T-cell (primary cell): ENCODE measurements at regions not wholly inside any gene's neighbourhood (a gene's known extent, or its start where the extent isn't known, plus 50 kb on each side); places are given as distances from the start of the nearest gene placed in this dataset.

Source experiments
- ATAC-seq, 4 experiments: fragments of 200-7000 bp in 3 of 4; fragments of 150-1000 bp in 1 of 4; cut with Tn5 transposase; replicated peaks in 1 of 4; 1 replicate in 3 of 4; 2 replicates in 1 of 4; pipeline ENCODE4 v1.10.0; 2021; ENCODE audit warnings: moderate library complexity in 3 of 4, mild to moderate bottlenecking in 2 of 4, moderate number of reproducible peaks in 1 of 4
- CTCF ChIA-PET, 2 donors: fragments of 300-600 bp; sonication (Branson Sonifier 250); formaldehyde crosslinking; loops; one replicate each; lab custom pipeline; 2022; ENCODE audit warnings: antibody characterized with exemption in 2 of 2; lab: Charles Lee
- POLR2A ChIA-PET, 2 donors: fragments of 300-600 bp; sonication (Branson Sonifier 250); formaldehyde crosslinking; loops; one replicate each; lab custom pipeline; 2022; ENCODE audit warnings: antibody characterized with exemption in 2 of 2; lab: Charles Lee
- DNase-seq, 35 experiments: peaks; one replicate each; pipeline versions ENCODE4 v3.0.0 to v3.0.0-alpha.2; 2013 to 2023
- H3K27ac ChIP-seq: one replicate; pipeline ENCODE4 v1.5.1; 2013; ENCODE audit warnings: low read length
- H3K27me3 ChIP-seq, 2 experiments: replicated peaks in 1 of 2; 1 replicate in 1 of 2; 2 replicates in 1 of 2; pipeline versions ENCODE4 v1.6.1 to v1.7.0; 2013; ENCODE audit warnings: low read length in 1 of 2, mixed read lengths in 1 of 2; ENCODE audit not compliant: control insufficient read depth in 2 of 2, insufficient read depth in 2 of 2; ENCODE audit errors: extremely low read depth in 1 of 2
- H3K36me3 ChIP-seq, 2 donors: 1 replicate in 1 of 2; 2 replicates in 1 of 2; pipeline versions ENCODE4 v1.6.1 to v1.7.0; 2013; ENCODE audit warnings: low read length in 1 of 2; ENCODE audit not compliant: control insufficient read depth in 2 of 2, insufficient read depth in 1 of 2; ENCODE audit errors: extremely low read depth in 1 of 2
- H3K4me1 ChIP-seq, 2 experiments: 1 replicate in 1 of 2; 2 replicates in 1 of 2; pipeline versions ENCODE4 v1.6.1 to v1.7.0; 2013; ENCODE audit warnings: low read length in 2 of 2, mixed read lengths in 1 of 2; ENCODE audit not compliant: insufficient read depth in 2 of 2, control insufficient read depth in 1 of 2; ENCODE audit errors: extremely low read depth in 1 of 2
- H3K4me3 ChIP-seq, 2 donors: 1 replicate in 1 of 2; 2 replicates in 1 of 2; pipeline versions ENCODE4 v1.5.1 to v1.7.0; 2013; ENCODE audit warnings: mild to moderate bottlenecking in 2 of 2, low read length in 1 of 2, moderate library complexity in 1 of 2; ENCODE audit not compliant: control insufficient read depth in 1 of 2; ENCODE audit errors: extremely low read depth in 1 of 2
- H3K9me3 ChIP-seq: 2 replicates; pipeline ENCODE4 v1.7.0; 2013
- H3K27ac Mint-ChIP-seq, 2 donors: one replicate each; pipeline ENCODE4 v1.8.0; 2020 to 2021; ENCODE audit warnings: mild to moderate bottlenecking in 2 of 2, mixed read lengths in 2 of 2
- H3K27me3 Mint-ChIP-seq, 2 donors: one replicate each; pipeline ENCODE4 v1.8.0; 2021 to 2022; ENCODE audit warnings: mixed read lengths in 2 of 2
- H3K36me3 Mint-ChIP-seq: one replicate; pipeline ENCODE4 v1.8.0; 2021; ENCODE audit warnings: mixed read lengths
- H3K4me1 Mint-ChIP-seq, 3 donors: one replicate each; pipeline ENCODE4 v1.8.0; 2020 to 2022; ENCODE audit warnings: mixed read lengths in 3 of 3, mild to moderate bottlenecking in 1 of 3
- H3K4me3 Mint-ChIP-seq, 3 donors: one replicate each; pipeline ENCODE4 v1.8.0; 2020 to 2022; ENCODE audit warnings: mild to moderate bottlenecking in 3 of 3, mixed read lengths in 3 of 3, moderate library complexity in 3 of 3
- H3K9me3 Mint-ChIP-seq, 3 donors: one replicate each; pipeline ENCODE4 v1.8.0; 2020 to 2022; ENCODE audit warnings: mixed read lengths in 3 of 3
- WGBS: methylation state at CpG from one replicate; pipeline ENCODE4 v1.1.5; 2013; ENCODE audit warnings: missing lambda C conversion rate; ENCODE audit not compliant: insufficient coverage; 5-methylcytosine and 5-hydroxymethylcytosine counted together

- ATAC-seq (no peak), DNase-seq (no peak)
- H3K27ac ChIP-seq: no peak overlapping the region
- H3K27me3 ChIP-seq: no peaks in the 10 kb centered on the region
- POLR2A ChIA-PET: no interaction called here
- Mint-ChIP-seq H3K4me3 (no peak overlapping the region), H3K36me3 (no peaks in the 10 kb centered on the region), H3K27me3 (peaks cover 11 to 19% of the 10 kb centered on the region in 2 donors), H3K4me1 (no peaks in the 10 kb centered on the region), H3K9me3 (peaks cover 0 to 11% (median 4%) of the 10 kb centered on the region in 3 donors), H3K27ac (no peak overlapping the region)
- 33% methylated on average over 1 of the region's 1 CpG for WGBS
- H3K9me3 ChIP-seq: no peaks in the 10 kb centered on the region
- CTCF ChIA-PET: interaction anchor here in 1 of 2 donors (1.7 kb wide), 1 partner anchor 17 kb away, joined by 7 read pairs; no protein-coding TSS in a partner anchor
- H3K36me3 ChIP-seq: no peaks in the 10 kb centered on the region
- no peaks in the 10 kb centered on the region for H3K4me1 ChIP-seq
- no peak overlapping the region for H3K4me3 ChIP-seq
These were observed 91.4 kb downstream of the JRKL start for GRCh38 chr11:96481204-96481603.

GRCh38 chr11:96481771-96482170 is 92.0 kb downstream of the JRKL start:
- H3K36me3 Mint-ChIP-seq: no peaks in the 10 kb centered on the region
- CTCF ChIA-PET: interaction anchor here (0.7 to 1.7 kb wide), 2 partner anchors 18 to 1587 kb away, joined by 3 to 7 read pairs; no protein-coding TSS in a partner anchor
- H3K4me1 Mint-ChIP-seq: no peaks in the 10 kb centered on the region
- Histone ChIP-seq H3K27ac (no peak overlapping the region), H3K4me3 (no peak overlapping the region), H3K27me3 (peaks cover 0 to 5% of the 10 kb centered on the region in 2 experiments), H3K4me1 (no peaks in the 10 kb centered on the region), H3K36me3 (no peaks in the 10 kb centered on the region), H3K9me3 (no peaks in the 10 kb centered on the region)
- POLR2A ChIA-PET: no interaction called here
- ATAC-seq (no peak), DNase-seq (no peak)
- H3K27me3 Mint-ChIP-seq: peaks cover 16 to 22% of the 10 kb centered on the region in 2 donors
- no peak overlapping the region for H3K27ac Mint-ChIP-seq
- no CpG with 5 or more reads among the region's 1 CpG for WGBS
- H3K4me3 Mint-ChIP-seq: no peak overlapping the region
- H3K9me3 Mint-ChIP-seq: peaks cover 0 to 8% (median 4%) of the 10 kb centered on the region in 3 donors

GRCh38 chr11:96482193-96482592 is 92.4 kb downstream of the JRKL start:
- H3K4me3 Mint-ChIP-seq: no peak overlapping the region
- ATAC-seq: no peak
- H3K4me1 ChIP-seq: no peaks in the 10 kb centered on the region
- H3K36me3 ChIP-seq: no peaks in the 10 kb centered on the region
- H3K27ac Mint-ChIP-seq: no peak overlapping the region
- no peaks in the 10 kb centered on the region for H3K4me1 Mint-ChIP-seq
- no peak overlapping the region for H3K27ac ChIP-seq
- H3K4me3 ChIP-seq: no peak overlapping the region
- peaks cover 16 to 22% of the 10 kb centered on the region in 2 donors for H3K27me3 Mint-ChIP-seq
- peaks cover 0 to 8% (median 4%) of the 10 kb centered on the region in 3 donors for H3K9me3 Mint-ChIP-seq
- H3K36me3 Mint-ChIP-seq: no peaks in the 10 kb centered on the region
- no peaks in the 10 kb centered on the region for H3K9me3 ChIP-seq
- ChIA-PET CTCF (interaction anchor here (0.7 to 1.7 kb wide), 2 partner anchors 18 to 1588 kb away, joined by 3 to 7 read pairs; no protein-coding TSS in a partner anchor), POLR2A (no interaction called here)
- DNase-seq: no peak
- H3K27me3 ChIP-seq: peaks cover 0 to 10% of the 10 kb centered on the region in 2 experiments
- WGBS: no CpG with 5 or more reads among the region's 2 CpGs

- no peaks in the 10 kb centered on the region for H3K4me1 ChIP-seq
- H3K4me3 ChIP-seq: no peak overlapping the region
- Mint-ChIP-seq H3K27ac (no peak overlapping the region), H3K9me3 (no peaks in the 10 kb centered on the region), H3K4me3 (no peak overlapping the region), H3K4me1 (no peaks in the 10 kb centered on the region), H3K27me3 (peaks cover 24 to 29% of the 10 kb centered on the region in 2 donors), H3K36me3 (no peaks in the 10 kb centered on the region)
- H3K27ac ChIP-seq: no peak overlapping the region
- H3K27me3 ChIP-seq: peaks cover 0 to 17% of the 10 kb centered on the region in 2 experiments
- ChIA-PET CTCF (interaction anchor here (1.0 kb wide), 2 partner anchors 9 to 20 kb away, joined by 4 read pairs; no protein-coding TSS in a partner anchor), POLR2A (no interaction called here)
- H3K9me3 ChIP-seq: no peaks in the 10 kb centered on the region
- H3K36me3 ChIP-seq: no peaks in the 10 kb centered on the region
- DNase-seq (no peak), ATAC-seq (no peak)
These were observed 93.7 kb downstream of the JRKL start for GRCh38 chr11:96483374-96483955.

GRCh38 chr11:96484361-96484760 is 94.5 kb downstream of the JRKL start:
- no peak overlapping the region for H3K27ac Mint-ChIP-seq
- ChIA-PET CTCF (interaction anchor here in 1 of 2 donors (1.0 kb wide), 1 partner anchor 21 kb away, joined by 4 read pairs; no protein-coding TSS in a partner anchor), POLR2A (no interaction called here)
- ATAC-seq (no peak), DNase-seq (no peak)
- H3K4me3 ChIP-seq: no peak overlapping the region
- peaks cover 0 to 17% of the 10 kb centered on the region in 2 experiments for H3K27me3 ChIP-seq
- H3K9me3 Mint-ChIP-seq: no peaks in the 10 kb centered on the region
- no peaks in the 10 kb centered on the region for H3K36me3 Mint-ChIP-seq
- no peaks in the 10 kb centered on the region for H3K36me3 ChIP-seq
- no peaks in the 10 kb centered on the region for H3K9me3 ChIP-seq
- H3K27me3 Mint-ChIP-seq: peaks cover 29 to 36% of the 10 kb centered on the region in 2 donors
- no peaks in the 10 kb centered on the region for H3K4me1 ChIP-seq
- H3K4me3 Mint-ChIP-seq: no peak overlapping the region
- no peaks in the 10 kb centered on the region for H3K4me1 Mint-ChIP-seq
- H3K27ac ChIP-seq: no peak overlapping the region

- ChIA-PET CTCF (no interaction called here), POLR2A (no interaction called here)
- no peaks in the 10 kb centered on the region for H3K4me1 Mint-ChIP-seq
- Histone ChIP-seq H3K27ac (no peak overlapping the region), H3K4me3 (no peak overlapping the region), H3K36me3 (no peaks in the 10 kb centered on the region), H3K27me3 (peaks cover 0 to 17% of the 10 kb centered on the region in 2 experiments), H3K4me1 (no peaks in the 10 kb centered on the region), H3K9me3 (no peaks in the 10 kb centered on the region)
- DNase-seq (no peak), ATAC-seq (no peak)
- H3K27me3 Mint-ChIP-seq: peaks cover 37 to 41% of the 10 kb centered on the region in 2 donors
- no peak overlapping the region for H3K27ac Mint-ChIP-seq
- H3K9me3 Mint-ChIP-seq: no peaks in the 10 kb centered on the region
- H3K36me3 Mint-ChIP-seq: no peaks in the 10 kb centered on the region
- WGBS: 61% methylated on average over 8 of the region's 13 CpGs
- no peak overlapping the region for H3K4me3 Mint-ChIP-seq
These were observed 97.2 kb downstream of the JRKL start for GRCh38 chr11:96486890-96487611.
